BJ (cell line): ENCODE measurements at regions not wholly inside any gene's neighbourhood (a gene's known extent, or its start where the extent isn't known, plus 50 kb on each side); places are given as distances from the start of the nearest gene placed in this dataset.

Experiments
- CTCF ChIA-PET: fragments of 350-600 bp; formaldehyde crosslinking; extraction: SDS; loops from one replicate; lab custom pipeline; 2021; ENCODE audit warnings: antibody characterized with exemption, inconsistent platforms; lab: Yijun Ruan, JAX
- POLR2A ChIA-PET: fragments of 300-600 bp; sonication (Branson Sonifier 250); formaldehyde crosslinking; extraction: SDS; loops from one replicate; lab custom pipeline; 2021; ENCODE audit warnings: antibody characterized with exemption; lab: Charles Lee
- DNase-seq: peaks from one replicate; pipeline ENCODE4 v3.0.0-alpha.2; 2011; ENCODE audit warnings: low read depth
- H3K27me3 ChIP-seq: 2 replicates; pipeline ENCODE4 v1.6.0; 2011; ENCODE audit warnings: low read length; ENCODE audit not compliant: control insufficient read depth, insufficient read depth
- H3K36me3 ChIP-seq: 2 replicates; pipeline ENCODE4 v1.5.1; 2011; ENCODE audit warnings: low read length; ENCODE audit not compliant: control insufficient read depth, insufficient read depth
- H3K4me3 ChIP-seq: 2 replicates; pipeline ENCODE4 v1.5.1; 2011; ENCODE audit warnings: low read depth, mild to moderate bottlenecking, control low read depth, low read length
- TF ChIP-seq, protein P1 (sequence below): IDR thresholded peaks from 2 replicates; pipeline ENCODE4 v1.5.1; 2011; ENCODE audit warnings: low read depth, mild to moderate bottlenecking, control low read depth, inconsistent platforms, low read length, moderate library complexity; ENCODE audit not compliant: insufficient read depth

DNA sequence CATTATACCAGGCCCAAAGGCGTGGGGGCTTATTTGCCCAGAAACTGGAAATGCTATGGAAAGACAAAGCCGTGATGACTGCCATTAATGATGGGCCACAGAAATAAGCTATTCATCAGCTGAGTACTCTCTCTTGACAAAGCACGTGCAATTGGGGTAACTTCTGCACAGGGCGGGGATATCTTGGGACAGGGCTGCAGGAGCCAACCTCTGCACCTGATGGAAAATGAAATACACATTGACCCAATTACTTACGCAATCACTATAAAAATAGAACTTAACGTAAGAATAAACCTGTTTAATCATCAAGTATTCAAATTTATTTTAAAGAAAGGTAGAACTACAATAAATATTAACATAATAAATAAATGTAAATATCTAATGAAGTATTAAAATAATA is 180.1 kb upstream of the NTF3 start:
- TF ChIP-seq, protein P1, sequence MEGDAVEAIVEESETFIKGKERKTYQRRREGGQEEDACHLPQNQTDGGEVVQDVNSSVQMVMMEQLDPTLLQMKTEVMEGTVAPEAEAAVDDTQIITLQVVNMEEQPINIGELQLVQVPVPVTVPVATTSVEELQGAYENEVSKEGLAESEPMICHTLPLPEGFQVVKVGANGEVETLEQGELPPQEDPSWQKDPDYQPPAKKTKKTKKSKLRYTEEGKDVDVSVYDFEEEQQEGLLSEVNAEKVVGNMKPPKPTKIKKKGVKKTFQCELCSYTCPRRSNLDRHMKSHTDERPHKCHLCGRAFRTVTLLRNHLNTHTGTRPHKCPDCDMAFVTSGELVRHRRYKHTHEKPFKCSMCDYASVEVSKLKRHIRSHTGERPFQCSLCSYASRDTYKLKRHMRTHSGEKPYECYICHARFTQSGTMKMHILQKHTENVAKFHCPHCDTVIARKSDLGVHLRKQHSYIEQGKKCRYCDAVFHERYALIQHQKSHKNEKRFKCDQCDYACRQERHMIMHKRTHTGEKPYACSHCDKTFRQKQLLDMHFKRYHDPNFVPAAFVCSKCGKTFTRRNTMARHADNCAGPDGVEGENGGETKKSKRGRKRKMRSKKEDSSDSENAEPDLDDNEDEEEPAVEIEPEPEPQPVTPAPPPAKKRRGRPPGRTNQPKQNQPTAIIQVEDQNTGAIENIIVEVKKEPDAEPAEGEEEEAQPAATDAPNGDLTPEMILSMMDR = no peak
- Histone ChIP-seq H3K27me3 (no peaks in the 10 kb centered on the region; the same call in 1 of the 2 replicates), H3K36me3 (no peaks in the 10 kb centered on the region), H3K4me3 (no peak overlapping the region)
- POLR2A ChIA-PET = no interaction called here
- no peak for DNase-seq
- CTCF ChIA-PET = no interaction called here

DNA sequence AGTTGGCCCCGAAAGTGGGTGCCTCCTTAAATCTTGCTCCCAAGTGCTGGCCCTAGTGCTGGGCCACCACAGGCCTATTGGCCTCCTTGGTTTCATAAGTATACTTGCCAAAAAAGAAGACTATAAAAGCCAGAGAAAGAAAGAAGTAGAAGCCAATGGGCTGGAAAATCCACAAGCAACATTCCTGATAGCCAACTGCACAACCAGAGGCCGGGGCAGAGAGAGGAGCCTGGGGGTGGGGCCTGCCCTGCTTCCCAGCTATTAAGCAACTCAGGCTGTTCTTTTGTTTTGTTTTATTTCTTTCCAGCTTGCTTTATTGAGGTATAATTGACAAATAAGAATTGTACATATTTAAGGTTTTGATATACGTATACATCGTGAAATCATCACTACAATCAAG is 177.2 kb upstream of the NTF3 start:
- Histone ChIP-seq H3K36me3 (no peaks in the 10 kb centered on the region), H3K27me3 (no peaks in the 10 kb centered on the region; the same call in 1 of the 2 replicates), H3K4me3 (no peak overlapping the region)
- ChIA-PET CTCF (no interaction called here), POLR2A (no interaction called here)
- TF ChIP-seq, protein P1 = no peak
- no peak for DNase-seq

DNA sequence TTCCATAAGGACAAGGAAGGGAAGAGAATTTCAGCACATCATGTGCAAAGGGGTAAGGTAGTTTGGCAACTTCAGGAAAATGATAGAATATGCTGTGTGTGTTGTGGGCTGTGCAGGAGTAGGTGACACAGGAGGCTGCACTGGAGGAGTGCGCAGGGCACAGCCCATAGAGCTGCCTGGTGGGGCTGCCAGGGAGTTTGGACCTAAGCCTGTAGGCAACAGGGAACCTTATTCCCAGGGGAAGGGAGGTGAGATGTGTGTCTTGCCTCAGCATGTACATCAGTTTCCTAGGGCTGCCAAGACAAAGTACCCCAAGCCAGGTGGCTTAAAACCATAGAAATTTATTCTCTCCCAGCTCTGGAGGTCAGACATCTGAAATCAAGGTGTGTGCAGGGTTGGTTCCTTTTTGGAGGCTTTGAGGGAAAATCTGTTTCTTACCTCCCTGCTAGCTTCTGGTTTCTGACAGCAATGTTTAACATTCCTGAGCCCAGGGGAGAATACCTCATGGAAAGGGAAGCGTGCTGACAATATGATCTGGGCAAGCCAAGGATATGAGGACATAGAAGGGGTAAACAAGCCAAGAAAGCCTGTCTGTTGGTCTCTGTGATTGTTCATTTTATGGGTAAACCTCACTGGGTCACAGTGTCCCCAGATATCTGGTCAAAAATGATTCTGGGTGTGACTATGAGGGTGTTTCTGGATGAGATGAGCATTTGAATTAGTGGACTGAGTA is 174.0 kb upstream of the NTF3 start:
- ChIA-PET CTCF (interaction anchor here (0.7 to 1.4 kb wide), 3 partner anchors 10 to 171 kb away, joined by 3 to 4 read pairs (median 3); no protein-coding TSS in a partner anchor), POLR2A (no interaction called here)
- H3K4me3 ChIP-seq = no peak overlapping the region
- no peaks in the 10 kb centered on the region for H3K36me3 ChIP-seq
- H3K27me3 ChIP-seq = no peaks in the 10 kb centered on the region; the same call in 1 of the 2 replicates
- TF ChIP-seq, protein P1 = no peak
- DNase-seq = no peak

- Histone ChIP-seq H3K36me3 (no peaks in the 10 kb centered on the region), H3K27me3 (no peaks in the 10 kb centered on the region; the same call in 1 of the 2 replicates), H3K4me3 (no peak overlapping the region)
- TF ChIP-seq, protein P1 = no peak
- ChIA-PET CTCF (interaction anchor here (1.4 kb wide), 1 partner anchor 14 kb away, joined by 3 read pairs; no protein-coding TSS in a partner anchor), POLR2A (no interaction called here)
- peak; percentile 66 for DNase-seq
Observed at GRCh38 chr12:5258498-5258897, 173.4 kb upstream of the NTF3 start.

GRCh38 chr12:5258926-5259325 is 173.0 kb upstream of the NTF3 start:
- CTCF ChIA-PET = interaction anchor here (1.4 kb wide), 1 partner anchor 14 kb away, joined by 3 read pairs; no protein-coding TSS in a partner anchor
- Histone ChIP-seq H3K4me3 (no peak overlapping the region), H3K36me3 (no peaks in the 10 kb centered on the region), H3K27me3 (no peaks in the 10 kb centered on the region; the same call in 1 of the 2 replicates)
- no peak for DNase-seq
- TF ChIP-seq, protein P1 = no peak
- POLR2A ChIA-PET = no interaction called here
